Uterus (tissue), 2 donors: ENCODE measurements at regions not wholly inside any gene's neighbourhood (a gene's known extent, or its start where the extent isn't known, plus 50 kb on each side); places are given as distances from the start of the nearest gene placed in this dataset.

ENCODE experiments used
- POLR2A ChIP-seq, 2 donors: fragments of 450-650 bp; IDR thresholded peaks; one replicate each; pipeline ENCODE4 v1.6.1; 2016; ENCODE audit warnings: antibody characterized with exemption in 2 of 2, mild to moderate bottlenecking in 1 of 2, moderate library complexity in 1 of 2
- TF ChIP-seq, protein P1 (sequence below), 4 experiments: fragments of 200-600 bp in 2 of 4; fragments of 450-650 bp in 2 of 4; sonication (generic) in 2 of 4; IDR thresholded peaks; one replicate each; pipeline ENCODE4 v1.5.1; 2016 to 2019; ENCODE audit warnings: antibody characterized with exemption in 4 of 4, mild to moderate bottlenecking in 2 of 4, moderate library complexity in 1 of 4

DNA sequence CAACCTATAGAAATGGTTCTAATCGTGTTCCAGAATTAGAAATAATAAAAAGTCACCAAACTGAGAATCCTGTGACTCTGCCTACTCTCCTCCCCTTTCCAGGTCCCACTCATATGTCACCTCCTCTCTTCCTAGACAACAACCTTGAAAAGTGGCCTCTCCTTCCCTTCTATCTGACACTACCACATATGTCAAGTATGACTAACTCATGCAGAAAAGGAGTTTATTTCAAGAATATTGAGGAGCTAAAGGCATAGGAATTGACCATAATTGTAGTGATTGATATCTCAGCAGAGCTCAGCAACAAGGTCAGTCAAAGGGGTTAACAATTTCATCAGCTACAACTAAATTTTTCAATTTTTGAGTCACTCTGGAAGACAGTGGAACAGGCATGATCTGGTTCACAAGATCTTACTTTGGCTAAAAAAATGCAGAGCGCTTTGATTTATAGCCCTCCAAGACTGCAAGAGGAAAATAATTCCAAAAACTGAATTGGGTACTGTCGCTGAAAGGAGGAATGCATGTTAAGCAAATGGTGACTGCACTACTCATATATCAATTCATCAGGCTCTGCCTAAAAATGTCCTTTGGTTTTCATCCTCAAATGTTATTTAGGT lies 160.6 kb upstream of the ARHGEF26 start:
- TF ChIP-seq, protein P1, sequence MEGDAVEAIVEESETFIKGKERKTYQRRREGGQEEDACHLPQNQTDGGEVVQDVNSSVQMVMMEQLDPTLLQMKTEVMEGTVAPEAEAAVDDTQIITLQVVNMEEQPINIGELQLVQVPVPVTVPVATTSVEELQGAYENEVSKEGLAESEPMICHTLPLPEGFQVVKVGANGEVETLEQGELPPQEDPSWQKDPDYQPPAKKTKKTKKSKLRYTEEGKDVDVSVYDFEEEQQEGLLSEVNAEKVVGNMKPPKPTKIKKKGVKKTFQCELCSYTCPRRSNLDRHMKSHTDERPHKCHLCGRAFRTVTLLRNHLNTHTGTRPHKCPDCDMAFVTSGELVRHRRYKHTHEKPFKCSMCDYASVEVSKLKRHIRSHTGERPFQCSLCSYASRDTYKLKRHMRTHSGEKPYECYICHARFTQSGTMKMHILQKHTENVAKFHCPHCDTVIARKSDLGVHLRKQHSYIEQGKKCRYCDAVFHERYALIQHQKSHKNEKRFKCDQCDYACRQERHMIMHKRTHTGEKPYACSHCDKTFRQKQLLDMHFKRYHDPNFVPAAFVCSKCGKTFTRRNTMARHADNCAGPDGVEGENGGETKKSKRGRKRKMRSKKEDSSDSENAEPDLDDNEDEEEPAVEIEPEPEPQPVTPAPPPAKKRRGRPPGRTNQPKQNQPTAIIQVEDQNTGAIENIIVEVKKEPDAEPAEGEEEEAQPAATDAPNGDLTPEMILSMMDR (IDR thresholded peaks at IDR 0.05): no peak
- TF ChIP-seq POLR2A (IDR thresholded peaks at IDR 0.05): no peak
